Germinal center (tissue), 1 donor: ENCODE measurements at regions not wholly inside any gene's neighbourhood (a gene's known extent, or its start where the extent isn't known, plus 50 kb on each side); places are given as distances from the start of the nearest gene placed in this dataset.
"Not testable (repeated sequence)": the region's sequence is repeated elsewhere in the genome, so short reads cannot be mapped to it uniquely, and the experiment has no call there.

Experiments
- DNase-seq: peaks from one replicate; pipeline ENCODE4 v3.0.0; 2012; ENCODE audit warnings: mixed read lengths, low spot score

GRCh38 chr22:22977479-22978200 is 90.0 kb downstream of the IGLL5 start:
- DNase-seq, result no peak

GRCh38 chr22:22978637-22979036 is 91.0 kb downstream of the IGLL5 start:
- no peak for DNase-seq

- DNase-seq, result no peak
These were observed 91.1 kb upstream of the GNAZ start for GRCh38 chr22:22979121-22979724.

DNA sequence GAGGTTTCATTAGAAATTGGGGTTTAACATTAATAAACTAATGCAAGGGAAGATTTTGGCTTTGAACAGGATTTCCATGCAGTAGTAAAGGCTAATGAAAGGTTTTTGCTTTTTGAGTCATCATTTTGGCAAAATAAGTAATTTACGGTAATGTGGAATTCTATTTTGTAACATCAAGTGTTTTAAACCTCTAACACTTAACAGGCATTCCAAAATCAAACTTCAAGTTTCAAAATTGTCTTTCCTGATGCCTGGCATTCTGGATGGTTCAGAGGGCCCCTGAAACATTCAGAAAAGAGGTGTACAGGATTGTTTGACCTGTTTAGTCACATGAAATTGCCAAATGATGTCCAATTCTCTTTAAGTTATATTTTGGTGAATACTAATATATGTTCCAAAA is 90.4 kb upstream of the GNAZ start:
- DNase-seq, result no peak

DNA sequence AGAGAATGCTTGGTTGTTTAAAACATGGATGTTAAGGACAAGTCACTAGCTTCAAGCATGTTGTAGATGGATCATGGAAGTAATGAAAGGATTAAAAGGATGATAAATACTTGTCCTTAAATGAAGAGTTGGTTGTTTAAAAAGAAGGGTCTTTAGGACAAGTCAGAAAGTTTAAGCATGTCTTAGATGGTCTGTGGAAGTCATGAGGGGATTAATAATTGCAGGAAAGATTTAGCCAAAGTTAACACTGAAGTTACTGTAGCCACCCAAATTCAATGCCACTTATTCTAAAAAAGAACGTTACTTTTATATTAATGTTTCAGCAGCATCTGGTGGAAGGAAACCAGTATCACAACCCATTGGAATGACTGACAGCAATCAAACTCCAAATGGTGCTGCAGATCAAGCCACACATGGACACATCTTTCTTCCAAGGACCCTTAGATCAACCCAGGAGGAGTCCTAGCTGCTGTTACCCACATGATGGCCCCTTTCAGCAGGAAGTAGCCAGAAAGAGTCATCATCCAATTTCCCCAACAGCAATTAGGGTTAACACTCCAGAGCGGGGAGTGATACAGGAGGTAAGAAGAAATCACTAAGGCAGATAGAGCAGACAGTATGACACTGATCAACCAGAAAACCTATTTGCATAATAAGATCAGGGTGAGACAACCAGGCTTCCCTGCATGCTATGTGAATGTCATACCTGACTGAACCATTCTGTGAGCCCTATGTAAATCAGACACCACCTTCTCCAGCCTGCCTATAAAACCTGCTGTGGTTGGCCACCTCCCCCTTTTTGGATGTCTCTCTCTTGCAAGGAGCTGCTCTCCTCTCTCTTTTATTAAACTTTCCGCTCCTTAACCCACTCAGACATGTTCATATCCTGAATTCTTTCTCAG is 88.4 kb upstream of the GNAZ start:
- no peak for DNase-seq

GRCh38 chr22:22982616-22983015 is 87.7 kb upstream of the GNAZ start:
- DNase-seq, result no peak

- DNase-seq, result no peak
These were observed 87.2 kb upstream of the GNAZ start for GRCh38 chr22:22983123-22983522.

GRCh38 chr22:22983816-22984215 is 86.5 kb upstream of the GNAZ start:
- no peak for DNase-seq

DNA sequence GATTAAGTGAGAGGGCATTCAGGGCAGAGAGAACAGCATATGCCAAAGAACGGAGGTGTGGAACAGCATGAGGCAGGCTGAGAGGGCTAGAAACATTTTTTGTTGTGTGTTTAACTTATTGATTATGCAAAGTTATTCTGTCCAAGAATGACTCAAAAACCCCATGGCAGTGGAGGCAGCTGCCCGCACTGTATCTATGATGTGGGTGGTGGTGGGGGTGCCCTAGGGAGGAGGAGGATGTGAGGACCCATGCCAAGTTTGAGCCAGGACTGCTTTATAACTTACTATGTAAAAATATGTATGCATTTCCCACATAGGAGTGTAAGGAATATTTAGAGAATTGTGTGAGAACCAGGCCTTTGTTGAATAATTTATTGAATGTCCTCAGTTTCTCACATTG is 85.4 kb upstream of the GNAZ start:
- DNase-seq, result no peak

- no peak for DNase-seq
These were observed 84.3 kb upstream of the GNAZ start for GRCh38 chr22:22986008-22986407.

GRCh38 chr22:22986640-22987039 is 83.7 kb upstream of the GNAZ start:
- no peak for DNase-seq

- DNase-seq, result no peak
These were observed 82.2 kb upstream of the GNAZ start for GRCh38 chr22:22988150-22988549.

- no peak for DNase-seq
These were observed 81.5 kb upstream of the GNAZ start for GRCh38 chr22:22988785-22989184.

- DNase-seq, result no peak
These were observed 80.5 kb upstream of the GNAZ start for GRCh38 chr22:22989856-22990255.

GRCh38 chr22:22990711-22991505 is 79.4 kb upstream of the GNAZ start:
- DNase-seq, result not testable (repeated sequence)

GRCh38 chr22:22992474-22992873 is 77.8 kb upstream of the GNAZ start:
- DNase-seq, result no peak

DNA sequence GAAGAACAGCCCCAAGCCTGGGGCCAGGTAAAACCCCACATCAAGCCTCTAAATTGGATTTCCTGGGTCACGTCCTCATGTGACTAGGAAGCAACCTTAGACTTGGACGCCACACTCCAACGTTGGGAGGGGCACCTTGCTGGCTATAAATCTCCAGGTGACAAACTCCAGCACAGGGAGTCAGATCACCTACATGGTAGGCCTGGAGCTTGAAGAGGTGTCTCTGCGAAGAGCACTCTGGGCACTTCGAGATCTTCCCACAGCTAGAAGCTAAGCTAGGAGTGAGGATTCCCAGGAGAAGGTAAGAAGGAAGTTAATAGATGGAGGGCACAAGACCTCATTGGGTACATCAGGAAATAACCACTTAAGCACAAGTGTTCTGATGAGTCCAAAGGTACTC is 77.1 kb upstream of the GNAZ start:
- no peak for DNase-seq

DNA sequence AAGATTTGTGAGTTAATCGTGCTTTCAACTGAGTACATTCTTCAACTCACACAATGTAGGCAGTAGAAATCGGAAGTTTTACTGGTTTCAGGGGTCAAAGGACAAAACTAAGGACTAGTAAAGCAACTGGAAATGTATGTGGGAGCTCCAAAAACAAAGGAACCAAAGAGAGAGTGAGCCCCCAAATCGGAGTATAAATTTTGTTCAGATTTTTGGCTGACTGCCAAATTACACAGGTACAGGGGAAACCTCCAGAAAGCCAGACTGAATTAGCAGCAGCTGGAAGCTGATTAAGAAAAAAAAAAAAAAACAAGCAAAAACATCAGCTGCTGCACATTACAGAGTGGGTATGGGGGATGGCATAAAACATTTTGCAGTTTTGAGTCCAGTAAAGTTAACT is 75.2 kb upstream of the GNAZ start:
- no peak for DNase-seq

GRCh38 chr22:22996511-22997261 is 73.6 kb upstream of the GNAZ start:
- DNase-seq, result no peak

DNA sequence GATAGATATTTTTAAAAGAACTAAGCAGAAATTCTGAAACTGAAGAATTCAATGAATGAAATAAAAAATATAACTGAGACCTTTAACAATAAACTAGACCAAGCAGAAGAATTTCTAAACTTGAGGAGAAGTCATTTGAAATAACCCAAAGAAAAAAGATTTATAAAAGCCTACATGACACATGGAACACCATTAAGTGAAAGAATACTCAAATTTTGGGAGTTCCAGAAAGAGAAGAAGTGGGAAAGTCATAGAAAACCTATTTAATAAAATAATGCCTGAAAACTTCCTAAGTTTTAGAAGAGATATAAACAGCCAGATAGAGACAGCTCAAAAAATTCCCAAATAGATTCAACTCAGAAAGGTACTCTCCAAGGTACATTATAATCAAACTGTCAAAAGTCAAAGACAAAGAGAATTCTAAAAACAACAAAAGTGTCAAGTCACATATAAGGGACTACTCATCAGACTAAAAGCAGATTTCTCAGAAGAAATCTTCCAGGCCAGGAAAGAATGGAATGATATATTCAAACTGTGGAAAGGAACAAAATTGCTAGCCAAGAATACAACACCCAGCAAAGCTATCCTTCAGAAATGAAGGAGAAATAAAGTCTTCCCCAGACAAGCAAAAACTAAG is 72.9 kb upstream of the GNAZ start:
- no peak for DNase-seq

DNA sequence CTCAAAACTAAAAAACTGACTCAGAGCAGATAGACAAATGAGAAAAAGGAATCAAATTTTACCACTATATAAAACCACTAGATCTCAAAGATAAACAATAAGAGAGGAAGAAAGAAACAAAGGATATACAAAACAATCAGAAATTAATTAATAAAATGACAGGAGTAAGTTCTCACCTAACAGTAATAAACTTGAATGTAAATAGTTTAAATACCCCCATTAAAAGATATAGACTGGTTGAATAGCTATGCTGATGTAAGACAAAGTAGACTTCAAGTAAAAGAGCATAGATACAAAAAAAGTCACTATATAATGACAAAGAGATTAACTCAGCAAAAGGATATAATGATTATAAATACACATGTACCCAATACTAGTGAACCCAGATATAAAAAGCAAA is 72.3 kb upstream of the GNAZ start:
- no peak for DNase-seq
